ENCODE measurements at regions not wholly inside any gene's neighbourhood (a gene's known extent, or its start where the extent isn't known, plus 50 kb on each side); places are given as distances from the start of the nearest gene placed in this dataset.
"Not testable (repeated sequence)": the region's sequence is repeated elsewhere in the genome, so short reads cannot be mapped to it uniquely, and the experiment has no call there.

- no peak for DNase-seq
These were observed 1310.1 kb downstream of the ADGRL3 start for GRCh38 chr4:62510228-62510627.

GRCh38 chr4:62500296-62500695 is 1300.2 kb downstream of the ADGRL3 start:
- DNase-seq: no peak

GRCh38 chr4:62495032-62495431 is 1294.9 kb downstream of the ADGRL3 start:
- no peak for DNase-seq

- DNase-seq: not testable (repeated sequence)
These were observed 1291.6 kb downstream of the ADGRL3 start for GRCh38 chr4:62491756-62492155.

- DNase-seq: no peak
These were observed 1290.5 kb downstream of the ADGRL3 start for GRCh38 chr4:62490635-62491034.

GRCh38 chr4:62487016-62487415 is 1286.9 kb downstream of the ADGRL3 start:
- DNase-seq: no peak

GRCh38 chr4:62484357-62484756 is 1284.2 kb downstream of the ADGRL3 start:
- DNase-seq: no peak

GRCh38 chr4:62482355-62482754 is 1282.2 kb downstream of the ADGRL3 start:
- no peak for DNase-seq

GRCh38 chr4:62475596-62475995 is 1275.5 kb downstream of the ADGRL3 start:
- DNase-seq: no peak

- no peak for DNase-seq
These were observed 1274.7 kb downstream of the ADGRL3 start for GRCh38 chr4:62474802-62475201.

GRCh38 chr4:62471021-62471420 is 1270.9 kb downstream of the ADGRL3 start:
- DNase-seq: no peak

GRCh38 chr4:62470421-62470983 is 1270.4 kb downstream of the ADGRL3 start:
- DNase-seq: no peak

GRCh38 chr4:62470020-62470419 is 1269.9 kb downstream of the ADGRL3 start:
- DNase-seq: no peak

GRCh38 chr4:62461961-62462360 is 1261.8 kb downstream of the ADGRL3 start:
- DNase-seq: no peak

- no peak for DNase-seq
These were observed 1260.2 kb downstream of the ADGRL3 start for GRCh38 chr4:62460329-62460728.

GRCh38 chr4:62457356-62457755 is 1257.2 kb downstream of the ADGRL3 start:
- no peak for DNase-seq

GRCh38 chr4:62455871-62456270 is 1255.7 kb downstream of the ADGRL3 start:
- no peak for DNase-seq

GRCh38 chr4:62454535-62454934 is 1254.4 kb downstream of the ADGRL3 start:
- no peak for DNase-seq

GRCh38 chr4:62450740-62451139 is 1250.6 kb downstream of the ADGRL3 start:
- no peak for DNase-seq

- no peak for DNase-seq
These were observed 1249.4 kb downstream of the ADGRL3 start for GRCh38 chr4:62449538-62449937.

- no peak for DNase-seq
These were observed 1248.8 kb downstream of the ADGRL3 start for GRCh38 chr4:62448911-62449310.

GRCh38 chr4:62439051-62439450 is 1238.9 kb downstream of the ADGRL3 start:
- no peak for DNase-seq

GRCh38 chr4:62434921-62435320 is 1234.8 kb downstream of the ADGRL3 start:
- DNase-seq: no peak

- DNase-seq: not testable (repeated sequence)
These were observed 1231.5 kb downstream of the ADGRL3 start for GRCh38 chr4:62431513-62432231.

GRCh38 chr4:62429297-62429696 is 1229.2 kb downstream of the ADGRL3 start:
- no peak for DNase-seq

Data from activated T-cell treated with anti-CD3 and anti-CD28 coated beads for 4 hours (primary cell).